ENCODE measurements at regions not wholly inside any gene's neighbourhood (a gene's known extent, or its start where the extent isn't known, plus 50 kb on each side); places are given as distances from the start of the nearest gene placed in this dataset.

GRCh38 chr14:28652782-28653181 lies 113.8 kb upstream of the FOXG1 start:
- ATAC-seq (no peak), DNase-seq (no peak)
- no peaks in the 10 kb centered on the region for H3K9me3 ChIP-seq
- H3K4me1 ChIP-seq (ENCODE audit: low read depth), result no peaks in the 10 kb centered on the region
- H3K4me3 ChIP-seq, result no peak overlapping the region
- intact Hi-C loops (cut with DNase I, micrococcal nuclease), result no loop called here
- H3K36me3 ChIP-seq (ENCODE audit: low read depth), result no peaks in the 10 kb centered on the region
- TF ChIP-seq CTCF (IDR thresholded peaks at IDR 0.05), result no peak

GRCh38 chr14:28653521-28653920 lies 113.1 kb upstream of the FOXG1 start:
- no peak for TF ChIP-seq CTCF (IDR thresholded peaks at IDR 0.05)
- no peaks in the 10 kb centered on the region for H3K4me1 ChIP-seq (ENCODE audit: low read depth)
- no peaks in the 10 kb centered on the region for H3K36me3 ChIP-seq (ENCODE audit: low read depth)
- intact Hi-C loops (cut with DNase I, micrococcal nuclease), result no loop called here
- H3K4me3 ChIP-seq, result no peak overlapping the region
- DNase-seq (no peak), ATAC-seq (no peak)
- H3K9me3 ChIP-seq, result no peaks in the 10 kb centered on the region

GRCh38 chr14:28656704-28657255 lies 109.8 kb upstream of the FOXG1 start:
- Histone ChIP-seq H3K9me3 (no peaks in the 10 kb centered on the region), H3K36me3 (ENCODE audit: low read depth) (no peaks in the 10 kb centered on the region), H3K4me3 (no peak overlapping the region), H3K4me1 (ENCODE audit: low read depth) (no peaks in the 10 kb centered on the region)
- ATAC-seq (no peak), DNase-seq (no peak)
- no peak for TF ChIP-seq CTCF (IDR thresholded peaks at IDR 0.05)
- intact Hi-C loops (cut with DNase I, micrococcal nuclease), result no loop called here

GRCh38 chr14:28661171-28661772 lies 105.3 kb upstream of the FOXG1 start:
- Histone ChIP-seq H3K36me3 (ENCODE audit: low read depth) (no peaks in the 10 kb centered on the region), H3K9me3 (no peaks in the 10 kb centered on the region), H3K4me1 (ENCODE audit: low read depth) (no peaks in the 10 kb centered on the region), H3K4me3 (no peak overlapping the region)
- intact Hi-C loops (cut with DNase I, micrococcal nuclease), result no loop called here
- ATAC-seq, result no peak
- no peak for TF ChIP-seq CTCF (IDR thresholded peaks at IDR 0.05)
- no peak for DNase-seq

- DNase-seq (no peak), ATAC-seq (no peak)
- H3K4me3 ChIP-seq, result no peak overlapping the region
- intact Hi-C loops (cut with DNase I, micrococcal nuclease), result no loop called here
- H3K36me3 ChIP-seq (ENCODE audit: low read depth), result no peaks in the 10 kb centered on the region
- no peaks in the 10 kb centered on the region for H3K9me3 ChIP-seq
- no peaks in the 10 kb centered on the region for H3K4me1 ChIP-seq (ENCODE audit: low read depth)
- no peak for TF ChIP-seq CTCF (IDR thresholded peaks at IDR 0.05)
These were observed 99.6 kb upstream of the FOXG1 start for GRCh38 chr14:28666961-28667360.

GRCh38 chr14:28671425-28671824 lies 95.2 kb upstream of the FOXG1 start:
- Histone ChIP-seq H3K4me1 (ENCODE audit: low read depth) (no peaks in the 10 kb centered on the region), H3K4me3 (no peak overlapping the region), H3K9me3 (no peaks in the 10 kb centered on the region), H3K36me3 (ENCODE audit: low read depth) (no peaks in the 10 kb centered on the region)
- TF ChIP-seq CTCF (IDR thresholded peaks at IDR 0.05), result no peak
- intact Hi-C loops (cut with DNase I, micrococcal nuclease), result no loop called here
- ATAC-seq (no peak), DNase-seq (no peak)
